ENCODE measurements at regions not wholly inside any gene's neighbourhood (a gene's known extent, or its start where the extent isn't known, plus 50 kb on each side); places are given as distances from the start of the nearest gene placed in this dataset.

GRCh38 chr12:127043731-127044130 is 1223.2 kb upstream of the TMEM132C start:
- no TSS peak for BruUV-seq (replicated peaks)
- Histone ChIP-seq H3K36me3 (ENCODE audit: control insufficient read depth in 2 of 2, extremely low read depth in 1 of 2, insufficient read depth in 2 of 2, low read length in 2 of 2) (no peaks in the 10 kb centered on the region), H3K79me2 (ENCODE audit: control insufficient read depth, insufficient read depth, low read length) (no peaks in the 10 kb centered on the region), H3K4me1 (ENCODE audit: control insufficient read depth, extremely low read depth, insufficient read depth, low read length) (no peaks in the 10 kb centered on the region), H3K4me2 (ENCODE audit: insufficient read depth, low read length) (no peak overlapping the region), H3K9me3 (replicated peaks; ENCODE audit: control insufficient read depth, insufficient read depth, low read length) (no peaks in the 10 kb centered on the region), H3K4me3 (replicated peaks in 1 of 3; ENCODE audit: insufficient read depth in 1 of 3, low read depth in 1 of 3, low read length in 3 of 3) (no peak overlapping the region), H4K20me1 (replicated peaks; ENCODE audit: control insufficient read depth, extremely low read depth, insufficient read depth, low read length) (no peaks in the 10 kb centered on the region), H3K9ac (replicated peaks; ENCODE audit: extremely low read depth, insufficient read depth, low read length) (no peak overlapping the region), H3K9me1 (replicated peaks; ENCODE audit: control insufficient read depth, extremely low read depth, insufficient read depth, low read length) (no peaks in the 10 kb centered on the region), H3K27me3 (ENCODE audit: control insufficient read depth in 2 of 2, insufficient read depth in 2 of 2, low read length in 2 of 2) (no peaks in the 10 kb centered on the region), H3K27ac (ENCODE audit: insufficient read depth, low read depth, low read length) (no peak overlapping the region), H2AFZ (ENCODE audit: low read depth, low read length) (no peak overlapping the region)
- CTCF ChIA-PET = no interaction called here
- DNase-seq (ENCODE audit: low read depth, low spot score) (no peak), FAIRE-seq (no peak)
- TF ChIP-seq EZH2 (IDR thresholded peaks at IDR 0.05; ENCODE audit: borderline replicate concordance, low read depth, low read length, severe bottlenecking) (no peak), JUN (IDR thresholded peaks at IDR 0.05; ENCODE audit: borderline replicate concordance, insufficient read depth, insufficient read length, low read depth) (no peak), MAX (IDR thresholded peaks at IDR 0.05; ENCODE audit: insufficient read depth, insufficient read length) (no peak), POLR2A (IDR thresholded peaks at IDR 0.05; ENCODE audit: low read depth, low read length) (no peak), POLR2AphosphoS5 (IDR thresholded peaks at IDR 0.05; ENCODE audit: insufficient read depth, low read depth, low read length) (no peak), CTCF (IDR thresholded peaks at IDR 0.05; ENCODE audit: extremely low read depth in 1 of 2, insufficient read depth in 1 of 2, low read depth in 1 of 2, low read length in 2 of 2) (no peak)
- POLR2A ChIA-PET = no interaction called here
- dilution Hi-C loops (cut with MboI; ENCODE audit: extremely low pct_ligation_motif_present, low sequenced_read_pairs) = no loop called here
- intact Hi-C loops (cut with micrococcal nuclease) = no loop called here

- Histone ChIP-seq H3K27ac (ENCODE audit: insufficient read depth, low read depth, low read length) (no peak overlapping the region), H3K79me2 (ENCODE audit: control insufficient read depth, insufficient read depth, low read length) (no peaks in the 10 kb centered on the region), H3K4me2 (ENCODE audit: insufficient read depth, low read length) (no peak overlapping the region), H3K9me1 (replicated peaks; ENCODE audit: control insufficient read depth, extremely low read depth, insufficient read depth, low read length) (no peaks in the 10 kb centered on the region), H3K9me3 (replicated peaks; ENCODE audit: control insufficient read depth, insufficient read depth, low read length) (no peaks in the 10 kb centered on the region), H3K4me1 (ENCODE audit: control insufficient read depth, extremely low read depth, insufficient read depth, low read length) (no peaks in the 10 kb centered on the region), H4K20me1 (replicated peaks; ENCODE audit: control insufficient read depth, extremely low read depth, insufficient read depth, low read length) (no peaks in the 10 kb centered on the region), H2AFZ (ENCODE audit: low read depth, low read length) (no peak overlapping the region), H3K36me3 (ENCODE audit: control insufficient read depth in 2 of 2, extremely low read depth in 1 of 2, insufficient read depth in 2 of 2, low read length in 2 of 2) (no peaks in the 10 kb centered on the region), H3K9ac (replicated peaks; ENCODE audit: extremely low read depth, insufficient read depth, low read length) (no peak overlapping the region), H3K27me3 (ENCODE audit: control insufficient read depth in 2 of 2, insufficient read depth in 2 of 2, low read length in 2 of 2) (no peaks in the 10 kb centered on the region), H3K4me3 (replicated peaks in 1 of 3; ENCODE audit: insufficient read depth in 1 of 3, low read depth in 1 of 3, low read length in 3 of 3) (no peak overlapping the region)
- ChIA-PET CTCF (no interaction called here), POLR2A (no interaction called here)
- TF ChIP-seq FOS (IDR thresholded peaks at IDR 0.05; ENCODE audit: borderline replicate concordance, insufficient read depth, low read length) (no peak), JUN (IDR thresholded peaks at IDR 0.05; ENCODE audit: borderline replicate concordance, insufficient read depth, insufficient read length, low read depth) (no peak), GATA2 (IDR thresholded peaks at IDR 0.05; ENCODE audit: insufficient read depth, insufficient read length, low read depth, low read length) (no peak), POLR2A (IDR thresholded peaks at IDR 0.05; ENCODE audit: low read depth, low read length) (no peak), MYC (IDR thresholded peaks at IDR 0.05; ENCODE audit: low read depth, low read length) (no peak), MAX (IDR thresholded peaks at IDR 0.05; ENCODE audit: insufficient read depth, insufficient read length) (no peak), CTCF (IDR thresholded peaks at IDR 0.05; ENCODE audit: extremely low read depth in 1 of 2, insufficient read depth in 1 of 2, low read depth in 1 of 2, low read length in 2 of 2) (no peak), POLR2AphosphoS5 (IDR thresholded peaks at IDR 0.05; ENCODE audit: insufficient read depth, low read depth, low read length) (no peak), EZH2 (IDR thresholded peaks at IDR 0.05; ENCODE audit: borderline replicate concordance, low read depth, low read length, severe bottlenecking) (no peak)
- BruUV-seq (replicated peaks) = no TSS peak
- intact Hi-C loops (cut with micrococcal nuclease) = no loop called here
- dilution Hi-C loops (cut with MboI; ENCODE audit: extremely low pct_ligation_motif_present, low sequenced_read_pairs) = no loop called here
- DNase-seq (ENCODE audit: low read depth, low spot score) = no peak
- no peak for FAIRE-seq
Observed at GRCh38 chr12:127044836-127045235, 1222.1 kb upstream of the TMEM132C start.

Measured in endothelial cell of umbilical vein (primary cell).